ENCODE measurements at regions not wholly inside any gene's neighbourhood (a gene's known extent, or its start where the extent isn't known, plus 50 kb on each side); places are given as distances from the start of the nearest gene placed in this dataset.
"Not testable (repeated sequence)": the region's sequence is repeated elsewhere in the genome, so short reads cannot be mapped to it uniquely, and the experiment has no call there.

DNA sequence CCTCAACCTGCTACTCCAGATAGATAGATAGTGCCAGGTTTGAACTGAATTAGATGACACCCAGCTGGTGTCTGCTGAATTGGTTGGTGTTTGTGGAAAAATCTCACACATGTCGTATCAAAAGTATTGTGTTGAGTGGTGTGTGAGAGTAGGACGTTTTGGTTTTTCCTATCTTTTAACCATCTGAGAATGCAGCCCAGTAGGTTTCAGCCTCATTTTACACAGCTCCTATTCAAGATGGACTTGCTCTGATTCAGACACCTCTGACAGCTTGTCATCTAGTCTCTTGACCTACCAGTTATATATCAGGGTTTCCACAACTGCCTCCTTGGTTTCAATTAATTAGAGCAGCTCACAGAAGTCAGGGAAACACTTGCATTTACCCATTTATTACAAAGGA lies 254.4 kb downstream of the KTN1 start:
- Histone ChIP-seq H3K4me3 (ENCODE audit: low read depth in 1 of 2, low read length in 2 of 2) (no peak overlapping the region), H3K36me3 (ENCODE audit: insufficient read depth, low read length) (no peaks in the 10 kb centered on the region), H3K27me3 (ENCODE audit: insufficient read depth, low read length, poor library complexity) (no peaks in the 10 kb centered on the region), H3K4me2 (ENCODE audit: insufficient read depth, low read length) (no peak overlapping the region), H3K9ac (ENCODE audit: low read depth, low read length) (no peak overlapping the region), H3K79me2 (ENCODE audit: insufficient read depth, low read length) (no peaks in the 10 kb centered on the region), H2AFZ (ENCODE audit: low read depth, low read length) (no peak overlapping the region), H3K9me3 (ENCODE audit: insufficient read depth, low read length, severe bottlenecking) (no peaks in the 10 kb centered on the region), H3K27ac (ENCODE audit: low read length) (no peak overlapping the region), H4K20me1 (ENCODE audit: insufficient read depth, low read length) (no peaks in the 10 kb centered on the region), H3K4me1 (ENCODE audit: insufficient read depth, low read length) (no peaks in the 10 kb centered on the region)
- TF ChIP-seq EZH2 (IDR thresholded peaks at IDR 0.05; ENCODE audit: borderline replicate concordance, low read depth, low read length, severe bottlenecking) = no peak
- no peak for DNase-seq
- ATAC-seq (ENCODE audit: insufficient read depth, low read depth) = no peak

DNA sequence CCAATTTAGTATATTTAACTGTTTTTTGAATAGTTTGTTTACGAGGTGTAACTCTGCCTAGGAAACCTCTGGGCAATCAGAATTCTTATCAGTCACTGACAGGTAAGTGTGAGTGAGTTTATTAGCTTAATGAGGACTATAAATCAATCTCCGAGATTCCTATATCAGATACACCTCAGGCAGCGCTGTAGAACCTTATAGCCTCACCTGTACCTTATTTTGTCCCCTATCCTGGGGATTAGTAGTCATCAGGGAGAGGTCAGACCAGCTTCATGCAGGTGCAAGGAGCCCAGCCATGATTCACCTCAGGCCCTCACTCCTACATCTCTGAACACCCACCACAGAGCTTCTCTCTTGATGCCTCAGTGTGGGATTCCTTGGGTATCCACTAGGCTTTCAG lies 256.0 kb downstream of the KTN1 start:
- no peaks in the 10 kb centered on the region for H3K36me3 ChIP-seq (ENCODE audit: insufficient read depth, low read length)
- TF ChIP-seq, protein P1, sequence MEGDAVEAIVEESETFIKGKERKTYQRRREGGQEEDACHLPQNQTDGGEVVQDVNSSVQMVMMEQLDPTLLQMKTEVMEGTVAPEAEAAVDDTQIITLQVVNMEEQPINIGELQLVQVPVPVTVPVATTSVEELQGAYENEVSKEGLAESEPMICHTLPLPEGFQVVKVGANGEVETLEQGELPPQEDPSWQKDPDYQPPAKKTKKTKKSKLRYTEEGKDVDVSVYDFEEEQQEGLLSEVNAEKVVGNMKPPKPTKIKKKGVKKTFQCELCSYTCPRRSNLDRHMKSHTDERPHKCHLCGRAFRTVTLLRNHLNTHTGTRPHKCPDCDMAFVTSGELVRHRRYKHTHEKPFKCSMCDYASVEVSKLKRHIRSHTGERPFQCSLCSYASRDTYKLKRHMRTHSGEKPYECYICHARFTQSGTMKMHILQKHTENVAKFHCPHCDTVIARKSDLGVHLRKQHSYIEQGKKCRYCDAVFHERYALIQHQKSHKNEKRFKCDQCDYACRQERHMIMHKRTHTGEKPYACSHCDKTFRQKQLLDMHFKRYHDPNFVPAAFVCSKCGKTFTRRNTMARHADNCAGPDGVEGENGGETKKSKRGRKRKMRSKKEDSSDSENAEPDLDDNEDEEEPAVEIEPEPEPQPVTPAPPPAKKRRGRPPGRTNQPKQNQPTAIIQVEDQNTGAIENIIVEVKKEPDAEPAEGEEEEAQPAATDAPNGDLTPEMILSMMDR (IDR thresholded peaks at IDR 0.05; ENCODE audit: borderline replicate concordance, extremely low read depth, low read length, poor library complexity, severe bottlenecking) = no peak
- TF ChIP-seq EZH2 (IDR thresholded peaks at IDR 0.05; ENCODE audit: borderline replicate concordance, low read depth, low read length, severe bottlenecking) = no peak
- no peaks in the 10 kb centered on the region for H3K27me3 ChIP-seq (ENCODE audit: insufficient read depth, low read length, poor library complexity)
- H3K4me2 ChIP-seq (ENCODE audit: insufficient read depth, low read length) = no peak overlapping the region
- H3K9ac ChIP-seq (ENCODE audit: low read depth, low read length) = no peak overlapping the region
- H3K4me3 ChIP-seq (ENCODE audit: low read depth in 1 of 2, low read length in 2 of 2) = no peak overlapping the region
- no peak overlapping the region for H2AFZ ChIP-seq (ENCODE audit: low read depth, low read length)
- no peaks in the 10 kb centered on the region for H3K4me1 ChIP-seq (ENCODE audit: insufficient read depth, low read length)
- ATAC-seq (ENCODE audit: insufficient read depth, low read depth) (no peak), DNase-seq (no peak)
- H4K20me1 ChIP-seq (ENCODE audit: insufficient read depth, low read length) = no peaks in the 10 kb centered on the region
- no peaks in the 10 kb centered on the region for H3K79me2 ChIP-seq (ENCODE audit: insufficient read depth, low read length)
- H3K27ac ChIP-seq (ENCODE audit: low read length) = no peak overlapping the region
- H3K9me3 ChIP-seq (ENCODE audit: insufficient read depth, low read length, severe bottlenecking) = no peaks in the 10 kb centered on the region

DNA sequence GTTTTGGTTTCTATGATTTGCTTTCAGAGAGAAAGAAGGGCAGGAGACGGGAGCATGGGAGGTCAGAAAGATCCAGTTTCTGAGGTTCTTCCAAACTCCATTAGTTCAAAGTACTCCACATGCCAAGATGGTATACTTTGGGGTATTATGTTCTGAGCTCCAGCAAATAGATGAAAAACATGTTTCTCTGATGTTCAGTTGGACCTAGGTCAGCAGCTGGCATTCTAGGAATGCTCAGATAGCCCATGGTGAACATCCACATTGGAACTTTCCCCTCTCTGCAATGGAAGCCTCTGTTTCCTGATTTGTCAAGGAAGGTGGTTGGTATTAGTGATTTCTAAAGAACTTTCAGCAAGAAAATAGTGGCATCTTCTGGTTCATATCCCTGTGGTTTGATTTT lies 257.5 kb downstream of the KTN1 start:
- Histone ChIP-seq H2AFZ (ENCODE audit: low read depth, low read length) (no peak overlapping the region), H3K4me2 (ENCODE audit: insufficient read depth, low read length) (no peak overlapping the region), H3K4me1 (ENCODE audit: insufficient read depth, low read length) (no peaks in the 10 kb centered on the region), H3K27me3 (ENCODE audit: insufficient read depth, low read length, poor library complexity) (no peaks in the 10 kb centered on the region), H3K4me3 (ENCODE audit: low read depth in 1 of 2, low read length in 2 of 2) (no peak overlapping the region), H4K20me1 (ENCODE audit: insufficient read depth, low read length) (no peaks in the 10 kb centered on the region), H3K9me3 (ENCODE audit: insufficient read depth, low read length, severe bottlenecking) (no peaks in the 10 kb centered on the region), H3K36me3 (ENCODE audit: insufficient read depth, low read length) (no peaks in the 10 kb centered on the region), H3K9ac (ENCODE audit: low read depth, low read length) (no peak overlapping the region), H3K79me2 (ENCODE audit: insufficient read depth, low read length) (no peaks in the 10 kb centered on the region), H3K27ac (ENCODE audit: low read length) (no peak overlapping the region)
- TF ChIP-seq, protein P1 (IDR thresholded peaks at IDR 0.05; ENCODE audit: borderline replicate concordance, extremely low read depth, low read length, poor library complexity, severe bottlenecking) = no peak
- no peak for TF ChIP-seq EZH2 (IDR thresholded peaks at IDR 0.05; ENCODE audit: borderline replicate concordance, low read depth, low read length, severe bottlenecking)
- ATAC-seq (ENCODE audit: insufficient read depth, low read depth) = no peak
- DNase-seq = no peak

DNA sequence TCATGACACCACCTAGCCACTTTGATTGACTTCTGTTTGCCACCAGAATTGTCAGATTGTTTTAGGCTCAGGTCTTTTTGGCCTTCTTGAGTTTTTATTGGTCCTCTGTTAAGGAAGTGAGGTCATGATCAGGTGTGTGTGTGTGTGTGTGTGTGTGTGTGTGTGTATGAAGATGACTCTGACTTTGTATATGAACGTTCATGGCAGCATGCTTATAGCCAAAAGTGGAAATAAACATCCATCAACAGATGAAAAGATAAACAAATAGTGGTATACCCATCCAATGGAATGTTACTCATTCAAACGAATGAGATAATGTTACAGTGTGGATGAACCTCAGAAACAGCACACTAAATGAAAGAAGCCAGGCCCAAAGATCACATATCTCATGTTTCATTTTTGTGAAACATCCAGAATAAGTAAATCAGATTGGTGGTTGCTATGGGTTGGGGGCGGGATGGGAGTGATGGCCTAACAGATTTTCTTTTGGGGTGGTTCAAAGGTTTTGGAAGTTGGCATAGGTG lies 258.6 kb downstream of the KTN1 start:
- no peaks in the 10 kb centered on the region for H4K20me1 ChIP-seq (ENCODE audit: insufficient read depth, low read length)
- ATAC-seq (ENCODE audit: insufficient read depth, low read depth) (no peak), DNase-seq (no peak)
- H3K79me2 ChIP-seq (ENCODE audit: insufficient read depth, low read length) = no peaks in the 10 kb centered on the region
- H3K9me3 ChIP-seq (ENCODE audit: insufficient read depth, low read length, severe bottlenecking) = no peaks in the 10 kb centered on the region
- no peaks in the 10 kb centered on the region for H3K4me1 ChIP-seq (ENCODE audit: insufficient read depth, low read length)
- no peak overlapping the region for H3K27ac ChIP-seq (ENCODE audit: low read length)
- H3K9ac ChIP-seq (ENCODE audit: low read depth, low read length) = no peak overlapping the region
- H3K36me3 ChIP-seq (ENCODE audit: insufficient read depth, low read length) = no peaks in the 10 kb centered on the region
- H3K4me3 ChIP-seq (ENCODE audit: low read depth in 1 of 2, low read length in 2 of 2) = no peak overlapping the region
- no peak overlapping the region for H2AFZ ChIP-seq (ENCODE audit: low read depth, low read length)
- no peak overlapping the region for H3K4me2 ChIP-seq (ENCODE audit: insufficient read depth, low read length)
- H3K27me3 ChIP-seq (ENCODE audit: insufficient read depth, low read length, poor library complexity) = no peaks in the 10 kb centered on the region
- TF ChIP-seq, protein P1 (IDR thresholded peaks at IDR 0.05; ENCODE audit: borderline replicate concordance, extremely low read depth, low read length, poor library complexity, severe bottlenecking) = no peak
- TF ChIP-seq EZH2 (IDR thresholded peaks at IDR 0.05; ENCODE audit: borderline replicate concordance, low read depth, low read length, severe bottlenecking) = no peak

DNA sequence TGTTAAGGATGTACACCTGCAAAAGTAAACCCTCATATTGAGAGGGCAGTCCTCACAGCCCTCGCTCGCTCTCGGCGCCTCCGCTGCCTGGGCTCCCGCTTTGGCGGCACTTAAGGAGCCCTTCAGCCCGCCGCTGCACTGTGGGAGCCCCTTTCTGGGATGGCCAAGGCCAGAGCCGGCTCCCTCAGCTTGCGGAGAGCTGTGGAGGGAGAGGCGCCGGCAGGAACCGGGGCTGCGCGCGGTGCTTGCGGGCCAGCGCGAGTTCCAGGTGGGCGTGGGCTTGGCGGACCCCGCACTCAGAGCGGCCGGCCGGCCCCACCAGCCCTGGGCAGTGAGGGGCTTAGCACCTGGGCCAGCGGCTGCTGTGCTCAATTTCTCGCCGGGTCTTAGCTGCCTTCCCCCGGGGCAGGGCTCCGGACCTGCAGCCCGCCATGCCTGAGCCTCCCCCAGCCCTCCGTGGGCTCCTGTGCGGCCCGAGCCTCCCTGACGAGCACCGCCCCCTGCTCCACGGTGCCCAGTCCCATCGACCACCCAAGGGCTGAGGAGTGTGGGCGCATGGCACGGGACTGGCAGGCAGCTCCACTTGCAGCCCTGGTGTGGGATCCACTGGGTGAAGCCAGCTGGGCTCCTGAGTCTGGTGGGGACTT lies 259.4 kb downstream of the KTN1 start:
- not testable (repeated sequence) for H3K4me2 ChIP-seq (ENCODE audit: insufficient read depth, low read length); H2AFZ ChIP-seq (ENCODE audit: low read depth, low read length); H3K4me1 ChIP-seq (ENCODE audit: insufficient read depth, low read length); H3K36me3 ChIP-seq (ENCODE audit: insufficient read depth, low read length); H3K27me3 ChIP-seq (ENCODE audit: insufficient read depth, low read length, poor library complexity); DNase-seq; ATAC-seq (ENCODE audit: insufficient read depth, low read depth); H3K27ac ChIP-seq (ENCODE audit: low read length); H3K4me3 ChIP-seq (ENCODE audit: low read depth in 1 of 2, low read length in 2 of 2); H3K9ac ChIP-seq (ENCODE audit: low read depth, low read length); H3K9me3 ChIP-seq (ENCODE audit: insufficient read depth, low read length, severe bottlenecking); H4K20me1 ChIP-seq (ENCODE audit: insufficient read depth, low read length); H3K79me2 ChIP-seq (ENCODE audit: insufficient read depth, low read length)

Data from DND-41 (cell line).